GM12878 (cell line): ENCODE measurements at regions not wholly inside any gene's neighbourhood (a gene's known extent, or its start where the extent isn't known, plus 50 kb on each side); places are given as distances from the start of the nearest gene placed in this dataset.

Source experiments
- ATAC-seq: fragments of 200-7000 bp; cut with Tn5 transposase; 3 replicates; pipeline ENCODE4 v1.9.1; 2020; ENCODE audit warnings: mild to moderate bottlenecking, moderate library complexity
- BruUV-seq: library from RNA; stranded (reverse); fragments of 400-500 nt; replicated peaks from 2 replicates; lab custom pipeline; 2021; lab: Mats Ljungman, UMichigan
- CTCF ChIA-PET: fragments of 300-600 bp; sonication (Branson Sonifier 250); formaldehyde crosslinking; extraction: SDS; loops from one replicate; lab custom pipeline; 2021; ENCODE audit warnings: inconsistent platforms; lab: Yijun Ruan, JAX
- POLR2A ChIA-PET: fragments of 350-600 bp; formaldehyde crosslinking; extraction: SDS; loops from one replicate; lab custom pipeline; 2021; ENCODE audit warnings: inconsistent platforms; lab: Charles Lee
- RAD21 ChIA-PET: fragments of 300-600 bp; sonication (Branson Sonifier 250); formaldehyde crosslinking; loops from one replicate; lab custom pipeline; 2023; ENCODE audit warnings: antibody characterized with exemption; ENCODE audit not compliant: unreplicated experiment; lab: Charles Lee
- SMC1A ChIA-PET: fragments of 300-600 bp; sonication (Branson Sonifier 250); formaldehyde crosslinking; loops from one replicate; lab custom pipeline; 2023; ENCODE audit not compliant: unreplicated experiment, uncharacterized antibody; lab: Charles Lee
- DNase-seq: peaks from one replicate; pipeline ENCODE4 v3.0.0-alpha.2; 2011; ENCODE audit warnings: low read depth, low spot score
- FAIRE-seq: peaks from 3 replicates; lab custom pipeline; 2011; peaks lifted over from hg19 to GRCh38; lab: Jason Lieb, UNC
- H2AFZ ChIP-seq: 2 replicates; pipeline ENCODE4 v1.6.0; 2011; ENCODE audit warnings: low read depth, low read length, control low read depth; ENCODE audit not compliant: control insufficient read depth
- H3K27ac ChIP-seq: 2 replicates; pipeline ENCODE4 v1.5.1; 2011; ENCODE audit warnings: control low read depth; ENCODE audit not compliant: control insufficient read depth, insufficient read depth
- H3K27me3 ChIP-seq, 2 experiments: replicated peaks in 1 of 2; 2 replicates each; pipeline versions ENCODE4 v1.6.0 to v1.6.1; 2011; ENCODE audit warnings: low read length in 1 of 2; ENCODE audit not compliant: control insufficient read depth in 2 of 2, insufficient read depth in 2 of 2
- H3K36me3 ChIP-seq, 2 experiments: 2 replicates each; pipeline ENCODE4 v1.5.1; 2011; ENCODE audit warnings: low read length in 1 of 2; ENCODE audit not compliant: control insufficient read depth in 2 of 2, insufficient read depth in 2 of 2
- H3K4me1 ChIP-seq: 2 replicates; pipeline ENCODE4 v1.6.1; 2011; ENCODE audit warnings: mild to moderate bottlenecking, low read length, moderate library complexity, mixed read lengths; ENCODE audit not compliant: control insufficient read depth, insufficient read depth
- H3K4me2 ChIP-seq: 2 replicates; pipeline ENCODE4 v1.6.0; 2011; ENCODE audit warnings: control low read depth; ENCODE audit not compliant: control insufficient read depth, insufficient read depth
- H3K4me3 ChIP-seq: fragments of 200-600 bp; sonication (generic); 2 replicates; pipeline ENCODE4 v1.5.1; 2016
- H3K79me2 ChIP-seq: 2 replicates; pipeline ENCODE4 v1.6.0; 2011; ENCODE audit warnings: low read length; ENCODE audit not compliant: control insufficient read depth, insufficient read depth
- H3K9ac ChIP-seq: 2 replicates; pipeline ENCODE4 v1.8.0; 2011; ENCODE audit warnings: low read length, control low read depth, mixed read lengths; ENCODE audit not compliant: control insufficient read depth, insufficient read depth
- H3K9me3 ChIP-seq: replicated peaks from 3 replicates; pipeline ENCODE4 v1.5.1; 2011; ENCODE audit warnings: mild to moderate bottlenecking, low read length; ENCODE audit not compliant: control insufficient read depth, insufficient read depth
- H4K20me1 ChIP-seq: 2 replicates; pipeline ENCODE4 v1.6.0; 2011; ENCODE audit not compliant: control insufficient read depth, insufficient read depth
- RUNX3 ChIP-seq: IDR thresholded peaks from 2 replicates; pipeline ENCODE4 v1.6.1; 2012; ENCODE audit warnings: low read length, inconsistent platforms
- SIX5 ChIP-seq: IDR thresholded peaks from 2 replicates; pipeline ENCODE4 v1.6.1; 2011; ENCODE audit warnings: mild to moderate bottlenecking, low read depth, low read length, moderate library complexity; ENCODE audit not compliant: severe bottlenecking
- WGBS: methylation state at CpG from one replicate; pipeline ENCODE4 v1.1.6; 2016; ENCODE audit warnings: low lambda C conversion rate; ENCODE audit not compliant: insufficient replicate concordance, insufficient coverage; ENCODE audit errors: missing lambda C conversion rate; 5-methylcytosine and 5-hydroxymethylcytosine counted together
- in situ Hi-C: fragments of 300-500 bp; cut with MboI; formaldehyde crosslinking; loops from 9 replicates; pipeline ENCODE4 v1.14.3; 2018; ENCODE audit warnings: mixed read lengths
- intact Hi-C: fragments of 100-400 bp; cut with micrococcal nuclease; formaldehyde crosslinking; loops from one replicate; pipeline ENCODE4 v1.14.2; 2022; ENCODE audit not compliant: unreplicated experiment
- TF ChIP-seq, protein P1 (sequence below): fragments of 150-350 bp; IDR thresholded peaks from 2 replicates; pipeline ENCODE4 v1.6.1; 2016; ENCODE audit warnings: low read depth, low read length
- TF ChIP-seq, protein P2 (sequence below): fragments of 450-650 bp; IDR thresholded peaks from 2 replicates; pipeline ENCODE4 v1.6.1; 2016; ENCODE audit warnings: mild to moderate bottlenecking

DNA sequence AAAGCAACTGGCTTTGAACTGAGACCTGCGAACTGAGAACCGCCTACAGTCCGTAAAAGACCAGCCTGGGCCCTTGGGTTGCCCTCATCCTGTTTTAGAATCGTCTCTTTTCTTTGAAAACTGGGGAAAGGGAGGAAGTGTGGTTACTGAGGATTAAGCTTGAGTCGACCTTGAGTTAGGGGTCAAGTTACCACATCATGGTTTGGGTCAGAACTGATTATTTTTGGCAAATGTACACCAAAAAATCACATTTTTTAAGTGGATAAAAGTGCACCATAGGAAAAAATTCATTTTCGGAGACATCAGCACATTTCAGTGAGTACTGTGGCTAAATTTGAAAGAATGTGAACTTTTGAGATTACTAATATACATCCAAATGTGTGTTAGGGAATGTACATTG is 76.9 kb upstream of the KAZN start:
- Histone ChIP-seq H3K9ac (peak overlapping the region; percentile 11), H3K9me3 (no peaks in the 10 kb centered on the region; the same call in 2 of the 3 replicates), H3K36me3 (no peaks in the 10 kb centered on the region), H3K27me3 (no peaks in the 10 kb centered on the region), H4K20me1 (no peaks in the 10 kb centered on the region), H3K79me2 (no peaks in the 10 kb centered on the region), H3K4me1 (peaks cover 57% of the 10 kb centered on the region), H2AFZ (no peak overlapping the region; the same call in 1 of the 2 replicates), H3K4me3 (no peak overlapping the region), H3K4me2 (peak overlapping the region; percentile 57; the same call in 1 of the 2 replicates), H3K27ac (peak overlapping the region; percentile 77)
- in situ Hi-C loops (no loop called here), intact Hi-C loops (loop anchor here (5.0 kb wide), 1 partner anchor 81 kb away; no protein-coding TSS in a partner anchor)
- ChIA-PET POLR2A (interaction anchor here (1.1 to 1.2 kb wide), 2 partner anchors 19 to 78 kb away, joined by 3 to 5 read pairs; no protein-coding TSS in a partner anchor), RAD21 (interaction anchor here (1.2 to 3.7 kb wide), 4 partner anchors 11 to 218 kb away, joined by 3 to 15 read pairs (median 5); no protein-coding TSS in a partner anchor), SMC1A (interaction anchor here (0.5 to 3.2 kb wide), 9 partner anchors 11 to 852 kb away, joined by 3 to 12 read pairs (median 4); no protein-coding TSS in a partner anchor), CTCF (interaction anchor here (1.2 kb wide), 1 partner anchor 79 kb away, joined by 3 read pairs; no protein-coding TSS in a partner anchor)
- 0% methylated on average over 6 of the region's 6 CpGs for WGBS
- no peak for DNase-seq
- no TSS peak for BruUV-seq
- no peak for ATAC-seq
- TF ChIP-seq SIX5 = no peak
- TF ChIP-seq, protein P1, sequence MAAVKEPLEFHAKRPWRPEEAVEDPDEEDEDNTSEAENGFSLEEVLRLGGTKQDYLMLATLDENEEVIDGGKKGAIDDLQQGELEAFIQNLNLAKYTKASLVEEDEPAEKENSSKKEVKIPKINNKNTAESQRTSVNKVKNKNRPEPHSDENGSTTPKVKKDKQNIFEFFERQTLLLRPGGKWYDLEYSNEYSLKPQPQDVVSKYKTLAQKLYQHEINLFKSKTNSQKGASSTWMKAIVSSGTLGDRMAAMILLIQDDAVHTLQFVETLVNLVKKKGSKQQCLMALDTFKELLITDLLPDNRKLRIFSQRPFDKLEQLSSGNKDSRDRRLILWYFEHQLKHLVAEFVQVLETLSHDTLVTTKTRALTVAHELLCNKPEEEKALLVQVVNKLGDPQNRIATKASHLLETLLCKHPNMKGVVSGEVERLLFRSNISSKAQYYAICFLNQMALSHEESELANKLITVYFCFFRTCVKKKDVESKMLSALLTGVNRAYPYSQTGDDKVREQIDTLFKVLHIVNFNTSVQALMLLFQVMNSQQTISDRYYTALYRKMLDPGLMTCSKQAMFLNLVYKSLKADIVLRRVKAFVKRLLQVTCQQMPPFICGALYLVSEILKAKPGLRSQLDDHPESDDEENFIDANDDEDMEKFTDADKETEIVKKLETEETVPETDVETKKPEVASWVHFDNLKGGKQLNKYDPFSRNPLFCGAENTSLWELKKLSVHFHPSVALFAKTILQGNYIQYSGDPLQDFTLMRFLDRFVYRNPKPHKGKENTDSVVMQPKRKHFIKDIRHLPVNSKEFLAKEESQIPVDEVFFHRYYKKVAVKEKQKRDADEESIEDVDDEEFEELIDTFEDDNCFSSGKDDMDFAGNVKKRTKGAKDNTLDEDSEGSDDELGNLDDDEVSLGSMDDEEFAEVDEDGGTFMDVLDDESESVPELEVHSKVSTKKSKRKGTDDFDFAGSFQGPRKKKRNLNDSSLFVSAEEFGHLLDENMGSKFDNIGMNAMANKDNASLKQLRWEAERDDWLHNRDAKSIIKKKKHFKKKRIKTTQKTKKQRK = no peak
- TF ChIP-seq RUNX3 = peak; percentile 29
- TF ChIP-seq, protein P2, sequence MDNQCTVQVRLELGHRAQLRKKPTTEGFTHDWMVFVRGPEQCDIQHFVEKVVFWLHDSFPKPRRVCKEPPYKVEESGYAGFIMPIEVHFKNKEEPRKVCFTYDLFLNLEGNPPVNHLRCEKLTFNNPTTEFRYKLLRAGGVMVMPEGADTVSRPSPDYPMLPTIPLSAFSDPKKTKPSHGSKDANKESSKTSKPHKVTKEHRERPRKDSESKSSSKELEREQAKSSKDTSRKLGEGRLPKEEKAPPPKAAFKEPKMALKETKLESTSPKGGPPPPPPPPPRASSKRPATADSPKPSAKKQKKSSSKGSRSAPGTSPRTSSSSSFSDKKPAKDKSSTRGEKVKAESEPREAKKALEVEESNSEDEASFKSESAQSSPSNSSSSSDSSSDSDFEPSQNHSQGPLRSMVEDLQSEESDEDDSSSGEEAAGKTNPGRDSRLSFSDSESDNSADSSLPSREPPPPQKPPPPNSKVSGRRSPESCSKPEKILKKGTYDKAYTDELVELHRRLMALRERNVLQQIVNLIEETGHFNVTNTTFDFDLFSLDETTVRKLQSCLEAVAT = no peak
- FAIRE-seq = no peak
